Activated T-helper 1 cell treated with anti-CD3 and anti-CD28 coated beads, Interleukin-12 subunit alpha, Interleukin-12 subunit beta, Interleukin-2, Interleukin-4 antibody, amounts not matched to agents 30 ng/mL and 10 ng/mL and 1 ng/mL, durations not matched to agents 14 hours and 24 hours and 36 hours (primary cell): ENCODE measurements at regions not wholly inside any gene's neighbourhood (a gene's known extent, or its start where the extent isn't known, plus 50 kb on each side); places are given as distances from the start of the nearest gene placed in this dataset.

ENCODE experiments used
- DNase-seq: peaks from one replicate; pipeline ENCODE4 v3.0.0; 2021; ENCODE audit warnings: low spot score
- H3K27ac Mint-ChIP-seq: one replicate; pipeline ENCODE4 v1.8.0; 2021; ENCODE audit warnings: mild to moderate bottlenecking, mixed read lengths
- H3K27me3 Mint-ChIP-seq: one replicate; pipeline ENCODE4 v1.8.0; 2022; ENCODE audit warnings: mild to moderate bottlenecking, moderate library complexity, mixed read lengths; ENCODE audit not compliant: insufficient read depth
- H3K36me3 Mint-ChIP-seq: one replicate; pipeline ENCODE4 v1.8.0; 2021; ENCODE audit warnings: low read depth, mixed read lengths
- H3K4me1 Mint-ChIP-seq: one replicate; pipeline ENCODE4 v1.8.0; 2021; ENCODE audit warnings: low read depth, mixed read lengths
- H3K4me3 Mint-ChIP-seq: one replicate; pipeline ENCODE4 v1.8.0; 2021; ENCODE audit warnings: mild to moderate bottlenecking, moderate library complexity, mixed read lengths
- H3K9me3 Mint-ChIP-seq: one replicate; pipeline ENCODE4 v1.8.0; 2021; ENCODE audit warnings: mixed read lengths
- intact Hi-C: fragments of 100-400 bp; cut with micrococcal nuclease; formaldehyde crosslinking; loops from one replicate; pipeline ENCODE4 v1.15.1; 2024

- no peaks in the 10 kb centered on the region for H3K4me1 Mint-ChIP-seq
- H3K4me3 Mint-ChIP-seq, result no peak overlapping the region
- no peaks in the 10 kb centered on the region for H3K9me3 Mint-ChIP-seq
- no peak for DNase-seq
- intact Hi-C loops, result no loop called here
- no peak overlapping the region for H3K27ac Mint-ChIP-seq
- H3K36me3 Mint-ChIP-seq, result no peaks in the 10 kb centered on the region
- H3K27me3 Mint-ChIP-seq, result no peaks in the 10 kb centered on the region
These were observed 637.8 kb upstream of the GRIA3 start for GRCh38 chrX:122546269-122546668.

GRCh38 chrX:122552286-122552800, 631.7 kb upstream of the GRIA3 start:
- DNase-seq, result no peak
- no peak overlapping the region for H3K27ac Mint-ChIP-seq
- intact Hi-C loops, result no loop called here
- no peaks in the 10 kb centered on the region for H3K4me1 Mint-ChIP-seq
- no peaks in the 10 kb centered on the region for H3K36me3 Mint-ChIP-seq
- H3K4me3 Mint-ChIP-seq, result no peak overlapping the region
- no peaks in the 10 kb centered on the region for H3K27me3 Mint-ChIP-seq
- H3K9me3 Mint-ChIP-seq, result no peaks in the 10 kb centered on the region

GRCh38 chrX:122555925-122556324, 628.2 kb upstream of the GRIA3 start:
- intact Hi-C loops, result no loop called here
- Mint-ChIP-seq H3K36me3 (no peaks in the 10 kb centered on the region), H3K27me3 (no peaks in the 10 kb centered on the region), H3K4me3 (no peak overlapping the region), H3K27ac (no peak overlapping the region), H3K9me3 (no peaks in the 10 kb centered on the region), H3K4me1 (no peaks in the 10 kb centered on the region)
- no peak for DNase-seq

DNA sequence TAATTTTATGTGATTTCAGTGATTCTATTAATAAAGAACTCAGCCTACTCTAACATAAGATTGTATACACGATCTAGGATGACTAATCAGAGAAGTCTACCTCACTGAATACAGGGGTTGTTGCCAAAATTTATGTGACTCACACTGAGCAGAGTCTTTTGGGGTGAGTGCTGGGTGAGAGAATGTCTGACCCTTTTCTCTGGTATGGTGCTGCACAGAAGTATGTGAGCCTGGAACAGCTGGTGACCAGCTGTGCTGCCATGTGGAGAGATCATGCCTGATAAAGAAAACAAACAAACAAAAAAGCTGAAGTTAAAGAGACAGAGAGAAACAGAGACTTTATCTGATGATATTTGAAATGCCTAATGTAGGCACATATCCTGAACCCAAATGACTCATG, 618.1 kb upstream of the GRIA3 start:
- Mint-ChIP-seq H3K4me3 (no peak overlapping the region), H3K27ac (no peak overlapping the region), H3K27me3 (no peaks in the 10 kb centered on the region), H3K4me1 (no peaks in the 10 kb centered on the region), H3K9me3 (no peaks in the 10 kb centered on the region), H3K36me3 (no peaks in the 10 kb centered on the region)
- intact Hi-C loops, result no loop called here
- no peak for DNase-seq

DNA sequence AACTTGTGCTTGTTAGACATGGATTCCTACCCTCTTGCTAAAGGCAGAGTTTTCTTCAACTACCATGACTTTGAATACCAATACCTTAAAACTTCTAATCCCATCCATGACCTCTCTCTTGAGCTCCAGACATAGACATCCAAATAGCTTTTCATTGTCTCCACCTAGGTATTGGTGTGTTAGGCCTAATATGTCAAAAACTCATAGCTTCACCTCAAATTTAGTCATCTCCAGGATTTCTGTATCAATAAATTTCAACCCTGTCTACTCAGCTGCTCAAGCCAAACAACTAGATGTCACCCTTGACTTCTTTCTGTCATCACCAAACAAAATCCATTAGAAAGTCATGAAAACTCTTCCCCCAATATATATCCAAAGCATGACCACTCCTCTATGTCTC, 617.7 kb upstream of the GRIA3 start:
- no peak overlapping the region for H3K27ac Mint-ChIP-seq
- no peaks in the 10 kb centered on the region for H3K9me3 Mint-ChIP-seq
- intact Hi-C loops, result no loop called here
- DNase-seq, result no peak
- H3K36me3 Mint-ChIP-seq, result no peaks in the 10 kb centered on the region
- no peak overlapping the region for H3K4me3 Mint-ChIP-seq
- H3K4me1 Mint-ChIP-seq, result no peaks in the 10 kb centered on the region
- no peaks in the 10 kb centered on the region for H3K27me3 Mint-ChIP-seq

- H3K4me1 Mint-ChIP-seq, result no peaks in the 10 kb centered on the region
- H3K9me3 Mint-ChIP-seq, result no peaks in the 10 kb centered on the region
- no peaks in the 10 kb centered on the region for H3K36me3 Mint-ChIP-seq
- no peak for DNase-seq
- intact Hi-C loops, result no loop called here
- H3K4me3 Mint-ChIP-seq, result no peak overlapping the region
- H3K27me3 Mint-ChIP-seq, result no peaks in the 10 kb centered on the region
- no peak overlapping the region for H3K27ac Mint-ChIP-seq
These were observed 616.2 kb upstream of the GRIA3 start for GRCh38 chrX:122567911-122568310.

- no peak for DNase-seq
- H3K27me3 Mint-ChIP-seq, result no peaks in the 10 kb centered on the region
- H3K4me1 Mint-ChIP-seq, result no peaks in the 10 kb centered on the region
- intact Hi-C loops, result no loop called here
- no peaks in the 10 kb centered on the region for H3K36me3 Mint-ChIP-seq
- H3K9me3 Mint-ChIP-seq, result no peaks in the 10 kb centered on the region
- no peak overlapping the region for H3K4me3 Mint-ChIP-seq
- H3K27ac Mint-ChIP-seq, result no peak overlapping the region
These were observed 611.6 kb upstream of the GRIA3 start for GRCh38 chrX:122572461-122572860.

- no peak for DNase-seq
- intact Hi-C loops, result no loop called here
- no peaks in the 10 kb centered on the region for H3K4me1 Mint-ChIP-seq
- H3K27ac Mint-ChIP-seq, result no peak overlapping the region
- no peak overlapping the region for H3K4me3 Mint-ChIP-seq
- H3K9me3 Mint-ChIP-seq, result no peaks in the 10 kb centered on the region
- H3K27me3 Mint-ChIP-seq, result no peaks in the 10 kb centered on the region
- H3K36me3 Mint-ChIP-seq, result no peaks in the 10 kb centered on the region
These were observed 605.0 kb upstream of the GRIA3 start for GRCh38 chrX:122579036-122579435.

- DNase-seq, result no peak
- no peaks in the 10 kb centered on the region for H3K27me3 Mint-ChIP-seq
- intact Hi-C loops, result no loop called here
- no peak overlapping the region for H3K27ac Mint-ChIP-seq
- H3K4me3 Mint-ChIP-seq, result no peak overlapping the region
- no peaks in the 10 kb centered on the region for H3K4me1 Mint-ChIP-seq
- H3K36me3 Mint-ChIP-seq, result no peaks in the 10 kb centered on the region
- H3K9me3 Mint-ChIP-seq, result no peaks in the 10 kb centered on the region
These were observed 604.6 kb upstream of the GRIA3 start for GRCh38 chrX:122579526-122579925.

GRCh38 chrX:122582280-122582974, 601.7 kb upstream of the GRIA3 start:
- no peak for DNase-seq
- Mint-ChIP-seq H3K4me3 (no peak overlapping the region), H3K27ac (no peak overlapping the region), H3K9me3 (no peaks in the 10 kb centered on the region), H3K36me3 (no peaks in the 10 kb centered on the region), H3K4me1 (no peaks in the 10 kb centered on the region), H3K27me3 (no peaks in the 10 kb centered on the region)
- intact Hi-C loops, result no loop called here

- Mint-ChIP-seq H3K27me3 (no peaks in the 10 kb centered on the region), H3K9me3 (no peaks in the 10 kb centered on the region), H3K4me3 (no peak overlapping the region), H3K36me3 (no peaks in the 10 kb centered on the region), H3K27ac (no peak overlapping the region), H3K4me1 (no peaks in the 10 kb centered on the region)
- no peak for DNase-seq
- intact Hi-C loops, result no loop called here
These were observed 601.1 kb upstream of the GRIA3 start for GRCh38 chrX:122582975-122583305.

DNA sequence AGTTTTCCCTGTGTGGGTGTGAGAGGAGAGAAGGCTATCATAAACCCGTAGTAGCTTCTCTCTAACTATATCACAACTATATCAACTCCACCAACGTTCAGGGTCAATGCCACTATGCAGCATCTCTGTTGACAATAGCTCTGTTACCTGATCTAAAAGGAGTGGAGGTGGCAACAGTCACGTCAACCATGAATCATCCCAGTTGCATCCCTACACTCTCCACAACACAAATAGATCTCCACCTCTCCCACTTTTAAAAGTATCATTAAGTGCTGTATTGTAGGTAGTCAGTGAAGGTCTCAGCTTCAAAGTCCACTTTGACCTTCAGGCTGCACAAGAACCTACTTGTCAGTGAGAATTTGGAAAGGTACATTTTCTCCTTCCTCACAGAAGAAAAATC, 600.5 kb upstream of the GRIA3 start:
- intact Hi-C loops, result no loop called here
- H3K36me3 Mint-ChIP-seq, result no peaks in the 10 kb centered on the region
- H3K27ac Mint-ChIP-seq, result no peak overlapping the region
- no peaks in the 10 kb centered on the region for H3K27me3 Mint-ChIP-seq
- no peak for DNase-seq
- no peak overlapping the region for H3K4me3 Mint-ChIP-seq
- H3K4me1 Mint-ChIP-seq, result no peaks in the 10 kb centered on the region
- no peaks in the 10 kb centered on the region for H3K9me3 Mint-ChIP-seq

DNA sequence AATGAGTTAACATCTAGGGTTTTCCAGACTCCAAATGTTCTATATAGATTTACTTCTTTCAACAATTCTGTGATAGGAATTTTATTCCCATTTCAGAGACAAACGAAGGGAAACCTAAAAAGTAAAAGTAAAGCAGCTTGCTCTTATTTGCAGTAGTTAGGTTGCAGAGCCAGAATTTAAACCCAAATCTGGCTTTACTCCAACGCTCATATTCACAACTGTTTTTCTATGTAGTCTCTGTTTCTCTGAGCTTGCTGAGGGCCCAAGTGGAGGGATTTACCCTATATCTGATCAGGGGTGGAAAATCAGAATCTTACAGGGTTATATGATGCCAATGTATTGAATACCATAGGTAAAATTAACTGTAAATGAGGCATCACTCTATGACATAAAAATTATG, 599.1 kb upstream of the GRIA3 start:
- no peaks in the 10 kb centered on the region for H3K4me1 Mint-ChIP-seq
- no peaks in the 10 kb centered on the region for H3K9me3 Mint-ChIP-seq
- intact Hi-C loops, result no loop called here
- H3K4me3 Mint-ChIP-seq, result no peak overlapping the region
- H3K36me3 Mint-ChIP-seq, result no peaks in the 10 kb centered on the region
- no peak overlapping the region for H3K27ac Mint-ChIP-seq
- no peak for DNase-seq
- no peaks in the 10 kb centered on the region for H3K27me3 Mint-ChIP-seq

GRCh38 chrX:122586831-122587230, 597.2 kb upstream of the GRIA3 start:
- intact Hi-C loops, result no loop called here
- no peak for DNase-seq
- no peaks in the 10 kb centered on the region for H3K9me3 Mint-ChIP-seq
- H3K4me3 Mint-ChIP-seq, result no peak overlapping the region
- H3K36me3 Mint-ChIP-seq, result no peaks in the 10 kb centered on the region
- H3K27me3 Mint-ChIP-seq, result no peaks in the 10 kb centered on the region
- H3K27ac Mint-ChIP-seq, result no peak overlapping the region
- H3K4me1 Mint-ChIP-seq, result no peaks in the 10 kb centered on the region
